ENCODE measurements at regions not wholly inside any gene's neighbourhood (a gene's known extent, or its start where the extent isn't known, plus 50 kb on each side); places are given as distances from the start of the nearest gene placed in this dataset.

- in situ Hi-C loops (cut with HindIII; ENCODE audit: low pct_ligation_motif_present, low sequenced_read_pairs) = no loop called here
- H3K27me3 ChIP-seq (replicated peaks) = no peaks in the 10 kb centered on the region
- no peak for TF ChIP-seq CTCF (IDR thresholded peaks at IDR 0.05; ENCODE audit: low read depth, low read length, missing control alignments)
- DNase-seq = no peak
- H3K4me3 ChIP-seq (ENCODE audit: low read depth, low read length) = no peak overlapping the region
- H3K27ac ChIP-seq = no peak overlapping the region
- no peaks in the 10 kb centered on the region for H3K36me3 ChIP-seq (replicated peaks)
Measured at GRCh38 chr5:155311721-155312120, 298.2 kb downstream of the KIF4B start.

DNA sequence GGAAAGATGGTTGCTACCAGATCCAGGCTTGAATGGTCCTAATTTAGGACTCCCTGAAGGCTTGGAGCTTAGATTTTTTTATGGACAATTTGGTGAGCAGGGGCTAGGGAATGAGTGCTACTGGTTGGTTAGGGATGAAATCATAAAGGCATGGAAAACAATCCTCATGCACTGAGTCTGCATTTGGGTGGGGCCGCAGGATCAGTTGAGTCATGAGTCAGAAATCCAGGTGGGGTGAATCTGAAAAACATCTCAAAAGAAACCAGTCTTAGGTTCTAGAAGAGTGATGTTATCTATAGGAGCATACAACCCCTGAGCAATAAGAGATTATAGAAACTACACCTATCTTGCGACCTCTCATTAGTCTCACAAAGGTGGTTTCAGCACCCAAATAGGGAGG is 300.0 kb downstream of the KIF4B start:
- Histone ChIP-seq H3K36me3 (replicated peaks) (no peaks in the 10 kb centered on the region), H3K27me3 (replicated peaks) (no peaks in the 10 kb centered on the region), H3K4me3 (ENCODE audit: low read depth, low read length) (no peak overlapping the region), H3K27ac (no peak overlapping the region)
- DNase-seq = no peak
- TF ChIP-seq CTCF (IDR thresholded peaks at IDR 0.05; ENCODE audit: low read depth, low read length, missing control alignments) = no peak
- in situ Hi-C loops (cut with HindIII; ENCODE audit: low pct_ligation_motif_present, low sequenced_read_pairs) = no loop called here

- H3K4me3 ChIP-seq (ENCODE audit: low read depth, low read length) = no peak overlapping the region
- no peak for DNase-seq
- no peaks in the 10 kb centered on the region for H3K36me3 ChIP-seq (replicated peaks)
- H3K27ac ChIP-seq = no peak overlapping the region
- in situ Hi-C loops (cut with HindIII; ENCODE audit: low pct_ligation_motif_present, low sequenced_read_pairs) = no loop called here
- no peak for TF ChIP-seq CTCF (IDR thresholded peaks at IDR 0.05; ENCODE audit: low read depth, low read length, missing control alignments)
- H3K27me3 ChIP-seq (replicated peaks) = no peaks in the 10 kb centered on the region
Measured at GRCh38 chr5:155316070-155316714, 302.6 kb downstream of the KIF4B start.

DNA sequence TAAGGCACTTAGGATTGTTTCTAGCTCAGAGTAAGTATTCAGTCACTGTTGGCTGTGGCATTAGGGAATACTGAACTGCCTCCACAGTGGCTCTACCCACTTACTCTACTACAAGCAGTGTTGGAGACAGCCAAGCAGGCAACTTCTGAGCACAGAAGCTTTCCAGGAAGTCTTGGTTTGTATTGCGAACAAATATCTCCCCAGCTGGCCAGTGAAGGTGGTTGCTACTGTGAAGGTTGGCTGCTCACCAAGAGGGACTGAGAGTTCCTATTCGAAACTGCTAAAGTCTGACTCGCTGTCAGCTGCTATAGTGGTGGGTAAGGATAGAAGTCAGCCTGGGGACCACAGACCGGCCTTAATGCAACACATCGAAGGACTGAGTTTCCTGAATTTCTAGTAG is 319.1 kb downstream of the KIF4B start:
- no peaks in the 10 kb centered on the region for H3K36me3 ChIP-seq (replicated peaks)
- TF ChIP-seq CTCF (IDR thresholded peaks at IDR 0.05; ENCODE audit: low read depth, low read length, missing control alignments) = no peak
- H3K27ac ChIP-seq = no peak overlapping the region
- DNase-seq = no peak
- no peak overlapping the region for H3K4me3 ChIP-seq (ENCODE audit: low read depth, low read length)
- no peaks in the 10 kb centered on the region for H3K27me3 ChIP-seq (replicated peaks)
- in situ Hi-C loops (cut with HindIII; ENCODE audit: low pct_ligation_motif_present, low sequenced_read_pairs) = no loop called here

- no peak overlapping the region for H3K4me3 ChIP-seq (ENCODE audit: low read depth, low read length)
- DNase-seq = no peak
- H3K27ac ChIP-seq = no peak overlapping the region
- H3K27me3 ChIP-seq (replicated peaks) = no peaks in the 10 kb centered on the region
- in situ Hi-C loops (cut with HindIII; ENCODE audit: low pct_ligation_motif_present, low sequenced_read_pairs) = no loop called here
- H3K36me3 ChIP-seq (replicated peaks) = no peaks in the 10 kb centered on the region
- no peak for TF ChIP-seq CTCF (IDR thresholded peaks at IDR 0.05; ENCODE audit: low read depth, low read length, missing control alignments)
Measured at GRCh38 chr5:155342956-155343355, 329.4 kb downstream of the KIF4B start.

GRCh38 chr5:155343468-155343867 is 329.9 kb downstream of the KIF4B start:
- in situ Hi-C loops (cut with HindIII; ENCODE audit: low pct_ligation_motif_present, low sequenced_read_pairs) = no loop called here
- no peak overlapping the region for H3K27ac ChIP-seq
- no peak for TF ChIP-seq CTCF (IDR thresholded peaks at IDR 0.05; ENCODE audit: low read depth, low read length, missing control alignments)
- no peak overlapping the region for H3K4me3 ChIP-seq (ENCODE audit: low read depth, low read length)
- DNase-seq = no peak
- H3K36me3 ChIP-seq (replicated peaks) = no peaks in the 10 kb centered on the region
- no peaks in the 10 kb centered on the region for H3K27me3 ChIP-seq (replicated peaks)
